Muscle of arm (tissue), 1 donor: ENCODE measurements at regions not wholly inside any gene's neighbourhood (a gene's known extent, or its start where the extent isn't known, plus 50 kb on each side); places are given as distances from the start of the nearest gene placed in this dataset.

Source experiments
- DNase-seq: peaks from one replicate; pipeline ENCODE4 v3.0.0-alpha.2; 2013

GRCh38 chr12:130216031-130216430 lies 53.8 kb downstream of the FZD10 start:
- no peak for DNase-seq

- DNase-seq: no peak
Measured at GRCh38 chr12:130218682-130219081, 56.4 kb downstream of the FZD10 start.

GRCh38 chr12:130219929-130220705 lies 57.9 kb downstream of the FZD10 start:
- DNase-seq: no peak

GRCh38 chr12:130220706-130221100 lies 58.4 kb downstream of the FZD10 start:
- DNase-seq: no peak

GRCh38 chr12:130222519-130223218 lies 60.4 kb downstream of the FZD10 start:
- DNase-seq: no peak

- no peak for DNase-seq
Measured at GRCh38 chr12:130223767-130224244, 61.5 kb downstream of the FZD10 start.

GRCh38 chr12:130224613-130225012 lies 62.3 kb downstream of the FZD10 start:
- DNase-seq: no peak

- no peak for DNase-seq
Measured at GRCh38 chr12:130225347-130225746, 63.1 kb downstream of the FZD10 start.

- DNase-seq: no peak
Measured at GRCh38 chr12:130226126-130226525, 63.9 kb downstream of the FZD10 start.

GRCh38 chr12:130226771-130227170 lies 64.5 kb downstream of the FZD10 start:
- no peak for DNase-seq

- no peak for DNase-seq
Measured at GRCh38 chr12:130227641-130228040, 65.4 kb downstream of the FZD10 start.

- no peak for DNase-seq
Measured at GRCh38 chr12:130236446-130236845, 74.2 kb downstream of the FZD10 start.

- no peak for DNase-seq
Measured at GRCh38 chr12:130240831-130241590, 78.7 kb downstream of the FZD10 start.

- no peak for DNase-seq
Measured at GRCh38 chr12:130242506-130242905, 80.2 kb downstream of the FZD10 start.

GRCh38 chr12:130245251-130245650 lies 83.0 kb downstream of the FZD10 start:
- DNase-seq: no peak

GRCh38 chr12:130246560-130246959 lies 84.3 kb downstream of the FZD10 start:
- no peak for DNase-seq

- DNase-seq: no peak
Measured at GRCh38 chr12:130247634-130248237, 85.5 kb downstream of the FZD10 start.

GRCh38 chr12:130249376-130249775 lies 87.1 kb downstream of the FZD10 start:
- DNase-seq: no peak

- DNase-seq: no peak
Measured at GRCh38 chr12:130251236-130251780, 86.4 kb upstream of the PIWIL1 start.

GRCh38 chr12:130253866-130254265 lies 83.8 kb upstream of the PIWIL1 start:
- DNase-seq: no peak

- no peak for DNase-seq
Measured at GRCh38 chr12:130254461-130255276, 83.0 kb upstream of the PIWIL1 start.
